ENCODE measurements at regions not wholly inside any gene's neighbourhood (a gene's known extent, or its start where the extent isn't known, plus 50 kb on each side); places are given as distances from the start of the nearest gene placed in this dataset.

DNA sequence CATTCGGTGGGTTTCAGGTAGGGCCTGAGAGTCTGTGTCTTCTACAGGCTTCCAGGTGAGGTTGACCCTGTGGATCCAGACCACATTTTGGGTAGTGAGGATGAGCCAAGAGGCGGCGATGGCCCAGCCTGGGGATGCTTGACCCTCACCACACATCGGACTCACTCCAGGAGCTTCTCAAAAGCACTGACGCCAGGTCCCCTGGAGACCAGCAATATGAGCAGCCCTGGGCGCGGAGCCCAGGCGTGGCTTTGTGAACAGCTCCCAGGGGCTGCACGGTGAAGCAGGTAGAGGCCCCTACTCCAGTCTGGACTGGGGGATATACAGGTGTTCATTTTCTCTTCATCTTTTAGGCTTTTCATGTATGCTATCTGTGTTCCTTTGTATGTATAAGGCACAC is 139.7 kb upstream of the PCBD1 start:
- DNase-seq (ENCODE audit: low read depth, low spot score) (no peak), ATAC-seq (no peak)
- Histone ChIP-seq H3K4me3 (ENCODE audit: low read depth in 2 of 2, low read length in 2 of 2) (no peak overlapping the region), H3K4me1 (ENCODE audit: control insufficient read depth, insufficient read depth, low read length) (no peaks in the 10 kb centered on the region), H3K27ac (ENCODE audit: low read length) (no peak overlapping the region), H3K27me3 (ENCODE audit: control insufficient read depth, insufficient read depth, low read length) (peaks cover 5% of the 10 kb centered on the region), H3K36me3 (ENCODE audit: control insufficient read depth, insufficient read depth, low read length) (no peaks in the 10 kb centered on the region), H3K9me3 (ENCODE audit: control insufficient read depth, insufficient read depth, low read depth, low read length) (no peaks in the 10 kb centered on the region)
- ChIA-PET POLR2A (no interaction called here), CTCF (no interaction called here)
- no TSS peak for BruUV-seq (replicated peaks)
- TF ChIP-seq, protein P1, sequence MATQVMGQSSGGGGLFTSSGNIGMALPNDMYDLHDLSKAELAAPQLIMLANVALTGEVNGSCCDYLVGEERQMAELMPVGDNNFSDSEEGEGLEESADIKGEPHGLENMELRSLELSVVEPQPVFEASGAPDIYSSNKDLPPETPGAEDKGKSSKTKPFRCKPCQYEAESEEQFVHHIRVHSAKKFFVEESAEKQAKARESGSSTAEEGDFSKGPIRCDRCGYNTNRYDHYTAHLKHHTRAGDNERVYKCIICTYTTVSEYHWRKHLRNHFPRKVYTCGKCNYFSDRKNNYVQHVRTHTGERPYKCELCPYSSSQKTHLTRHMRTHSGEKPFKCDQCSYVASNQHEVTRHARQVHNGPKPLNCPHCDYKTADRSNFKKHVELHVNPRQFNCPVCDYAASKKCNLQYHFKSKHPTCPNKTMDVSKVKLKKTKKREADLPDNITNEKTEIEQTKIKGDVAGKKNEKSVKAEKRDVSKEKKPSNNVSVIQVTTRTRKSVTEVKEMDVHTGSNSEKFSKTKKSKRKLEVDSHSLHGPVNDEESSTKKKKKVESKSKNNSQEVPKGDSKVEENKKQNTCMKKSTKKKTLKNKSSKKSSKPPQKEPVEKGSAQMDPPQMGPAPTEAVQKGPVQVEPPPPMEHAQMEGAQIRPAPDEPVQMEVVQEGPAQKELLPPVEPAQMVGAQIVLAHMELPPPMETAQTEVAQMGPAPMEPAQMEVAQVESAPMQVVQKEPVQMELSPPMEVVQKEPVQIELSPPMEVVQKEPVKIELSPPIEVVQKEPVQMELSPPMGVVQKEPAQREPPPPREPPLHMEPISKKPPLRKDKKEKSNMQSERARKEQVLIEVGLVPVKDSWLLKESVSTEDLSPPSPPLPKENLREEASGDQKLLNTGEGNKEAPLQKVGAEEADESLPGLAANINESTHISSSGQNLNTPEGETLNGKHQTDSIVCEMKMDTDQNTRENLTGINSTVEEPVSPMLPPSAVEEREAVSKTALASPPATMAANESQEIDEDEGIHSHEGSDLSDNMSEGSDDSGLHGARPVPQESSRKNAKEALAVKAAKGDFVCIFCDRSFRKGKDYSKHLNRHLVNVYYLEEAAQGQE (IDR thresholded peaks at IDR 0.05; ENCODE audit: insufficient read depth in 1 of 2, low read depth in 2 of 2, low read length in 1 of 2) = no peak
- TF ChIP-seq, protein P2, sequence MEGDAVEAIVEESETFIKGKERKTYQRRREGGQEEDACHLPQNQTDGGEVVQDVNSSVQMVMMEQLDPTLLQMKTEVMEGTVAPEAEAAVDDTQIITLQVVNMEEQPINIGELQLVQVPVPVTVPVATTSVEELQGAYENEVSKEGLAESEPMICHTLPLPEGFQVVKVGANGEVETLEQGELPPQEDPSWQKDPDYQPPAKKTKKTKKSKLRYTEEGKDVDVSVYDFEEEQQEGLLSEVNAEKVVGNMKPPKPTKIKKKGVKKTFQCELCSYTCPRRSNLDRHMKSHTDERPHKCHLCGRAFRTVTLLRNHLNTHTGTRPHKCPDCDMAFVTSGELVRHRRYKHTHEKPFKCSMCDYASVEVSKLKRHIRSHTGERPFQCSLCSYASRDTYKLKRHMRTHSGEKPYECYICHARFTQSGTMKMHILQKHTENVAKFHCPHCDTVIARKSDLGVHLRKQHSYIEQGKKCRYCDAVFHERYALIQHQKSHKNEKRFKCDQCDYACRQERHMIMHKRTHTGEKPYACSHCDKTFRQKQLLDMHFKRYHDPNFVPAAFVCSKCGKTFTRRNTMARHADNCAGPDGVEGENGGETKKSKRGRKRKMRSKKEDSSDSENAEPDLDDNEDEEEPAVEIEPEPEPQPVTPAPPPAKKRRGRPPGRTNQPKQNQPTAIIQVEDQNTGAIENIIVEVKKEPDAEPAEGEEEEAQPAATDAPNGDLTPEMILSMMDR (IDR thresholded peaks at IDR 0.05) = no peak
- TF ChIP-seq SIN3A (IDR thresholded peaks at IDR 0.05; ENCODE audit: borderline replicate concordance, insufficient read depth, low read depth, low read length) (no peak), POLR2AphosphoS5 (IDR thresholded peaks at IDR 0.05; ENCODE audit: low read depth, low read length) (no peak), TCF7L2 (IDR thresholded peaks at IDR 0.05; ENCODE audit: low read depth, low read length) (no peak)
- intact Hi-C loops (cut with micrococcal nuclease; ENCODE audit: unreplicated experiment) = no loop called here
- in situ Hi-C loops (cut with HindIII; ENCODE audit: low pct_unique_long_range_greater_than_20kb, low sequenced_read_pairs) = no loop called here

DNA sequence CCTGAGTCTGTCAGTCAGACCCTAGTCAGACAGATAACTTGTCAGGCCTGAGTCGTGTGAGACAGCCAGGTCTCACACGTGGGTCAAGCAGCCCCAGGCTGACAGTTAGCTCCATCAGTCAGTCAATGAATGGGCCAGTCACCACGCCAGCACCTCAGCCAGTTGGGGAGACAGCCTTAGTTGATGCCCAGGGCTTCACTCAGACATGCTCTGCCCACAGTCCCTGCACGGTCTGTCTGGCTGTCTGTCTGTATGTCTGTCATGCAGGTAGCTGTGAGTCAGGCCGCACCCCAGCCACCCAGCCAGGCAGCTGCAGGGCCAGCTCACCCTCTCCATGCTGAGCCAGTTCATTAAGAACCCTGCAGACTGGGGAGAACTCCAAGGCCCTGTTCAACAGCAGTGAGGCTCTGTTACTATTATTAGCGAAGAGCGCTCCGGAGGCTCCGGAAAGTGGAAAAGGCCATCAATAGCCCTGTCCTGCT is 141.1 kb upstream of the PCBD1 start:
- Histone ChIP-seq H3K4me1 (ENCODE audit: control insufficient read depth, insufficient read depth, low read length) (no peaks in the 10 kb centered on the region), H3K4me3 (ENCODE audit: low read depth in 2 of 2, low read length in 2 of 2) (no peak overlapping the region), H3K27ac (ENCODE audit: low read length) (no peak overlapping the region), H3K27me3 (ENCODE audit: control insufficient read depth, insufficient read depth, low read length) (peaks cover 5% of the 10 kb centered on the region), H3K9me3 (ENCODE audit: control insufficient read depth, insufficient read depth, low read depth, low read length) (no peaks in the 10 kb centered on the region), H3K36me3 (ENCODE audit: control insufficient read depth, insufficient read depth, low read length) (no peaks in the 10 kb centered on the region)
- BruUV-seq (replicated peaks) = no TSS peak
- in situ Hi-C loops (cut with HindIII; ENCODE audit: low pct_unique_long_range_greater_than_20kb, low sequenced_read_pairs) = no loop called here
- intact Hi-C loops (cut with micrococcal nuclease; ENCODE audit: unreplicated experiment) = no loop called here
- CTCF ChIA-PET = no interaction called here
- POLR2A ChIA-PET = no interaction called here
- no peak for ATAC-seq
- no peak for DNase-seq (ENCODE audit: low read depth, low spot score)
- TF ChIP-seq, protein P2 (IDR thresholded peaks at IDR 0.05) = no peak
- TF ChIP-seq SIN3A (IDR thresholded peaks at IDR 0.05; ENCODE audit: borderline replicate concordance, insufficient read depth, low read depth, low read length) = no peak

Data from Panc1 (cell line).